ENCODE measurements at regions not wholly inside any gene's neighbourhood (a gene's known extent, or its start where the extent isn't known, plus 50 kb on each side); places are given as distances from the start of the nearest gene placed in this dataset.

GRCh38 chr6:140824595-140824994 lies 1308.1 kb upstream of the GJE1 start:
- TF ChIP-seq CTCF (IDR thresholded peaks at IDR 0.05) (no peak), POLR2A (IDR thresholded peaks at IDR 0.05) (no peak)
